IMR-90 (cell line): ENCODE measurements at regions not wholly inside any gene's neighbourhood (a gene's known extent, or its start where the extent isn't known, plus 50 kb on each side); places are given as distances from the start of the nearest gene placed in this dataset.

Experiments
- ATAC-seq: fragments of 200-7000 bp; cut with Tn5 transposase; 2 replicates; pipeline ENCODE4 v1.9.1; 2020; ENCODE audit warnings: low read depth, mild to moderate bottlenecking, moderate library complexity
- BruUV-seq: library from RNA; stranded (reverse); fragments of 400-500 nt; replicated peaks from 2 replicates; lab custom pipeline; 2021; lab: Mats Ljungman, UMichigan
- CTCF ChIA-PET: fragments of 300-600 bp; formaldehyde crosslinking; extraction: SDS; loops from one replicate; lab custom pipeline; 2021; ENCODE audit warnings: antibody characterized with exemption; lab: Yijun Ruan, JAX
- POLR2A ChIA-PET: fragments of 300-600 bp; sonication (Branson Sonifier 250); formaldehyde crosslinking; loops from one replicate; lab custom pipeline; 2022; ENCODE audit warnings: antibody characterized with exemption; ENCODE audit not compliant: unreplicated experiment; lab: Charles Lee
- DNase-seq: peaks from one replicate; pipeline ENCODE4 v3.0.0; 2013
- H2AFZ ChIP-seq: replicated peaks from 2 replicates; pipeline ENCODE3; 2013; ENCODE audit warnings: low read length, mild to moderate bottlenecking; ENCODE audit not compliant: poor library complexity
- H2AK5ac ChIP-seq: 2 replicates; pipeline ENCODE4 v1.6.1; 2013; ENCODE audit warnings: low read depth, low read length, inconsistent platforms
- H2AK9ac ChIP-seq: replicated peaks from 2 replicates; pipeline ENCODE3; 2013; ENCODE audit warnings: mild to moderate bottlenecking, low read depth, low read length, moderate library complexity; ENCODE audit not compliant: poor library complexity
- H2BK120ac ChIP-seq: 2 replicates; pipeline ENCODE4 v1.6.1; 2013; ENCODE audit warnings: low read depth, low read length, inconsistent platforms
- H2BK15ac ChIP-seq: 3 replicates; pipeline ENCODE4 v1.6.1; 2013; ENCODE audit warnings: low read depth, low read length, inconsistent platforms
- H2BK20ac ChIP-seq: 2 replicates; pipeline ENCODE4 v1.6.1; 2013; ENCODE audit warnings: low read depth, mild to moderate bottlenecking, inconsistent platforms, low read length, moderate library complexity
- H2BK5ac ChIP-seq: 2 replicates; pipeline ENCODE4 v1.6.1; 2013; ENCODE audit warnings: mild to moderate bottlenecking, low read depth, low read length, inconsistent platforms; ENCODE audit not compliant: poor library complexity, severe bottlenecking
- H3K14ac ChIP-seq: replicated peaks from 2 replicates; pipeline ENCODE4 v1.6.1; 2013; ENCODE audit warnings: low read depth, low read length, inconsistent platforms
- H3K18ac ChIP-seq: 2 replicates; pipeline ENCODE4 v1.6.1; 2013; ENCODE audit warnings: low read depth, low read length, control low read depth
- H3K23ac ChIP-seq: 2 replicates; pipeline ENCODE4 v1.6.1; 2013; ENCODE audit warnings: low read depth, low read length, inconsistent platforms
- H3K27ac ChIP-seq: 2 replicates; pipeline ENCODE4 v1.5.1; 2013; ENCODE audit warnings: mild to moderate bottlenecking, control low read depth, low read length; ENCODE audit not compliant: insufficient read depth
- H3K27me3 ChIP-seq: 2 replicates; pipeline ENCODE4 v1.6.1; 2013; ENCODE audit warnings: low read length; ENCODE audit not compliant: control insufficient read depth, insufficient read depth
- H3K36me3 ChIP-seq: 2 replicates; pipeline ENCODE4 v1.6.1; 2013; ENCODE audit warnings: low read length, mixed read lengths; ENCODE audit not compliant: control insufficient read depth, insufficient read depth
- H3K4ac ChIP-seq: 2 replicates; pipeline ENCODE4 v1.6.1; 2013; ENCODE audit warnings: low read depth, low read length, inconsistent platforms
- H3K4me1 ChIP-seq: 2 replicates; pipeline ENCODE4 v1.6.1; 2013; ENCODE audit warnings: low read length, mixed read lengths; ENCODE audit not compliant: control insufficient read depth, insufficient read depth
- H3K4me2 ChIP-seq: 2 replicates; pipeline ENCODE4 v1.6.1; 2013; ENCODE audit warnings: low read depth, mild to moderate bottlenecking, control low read depth, low read length, moderate library complexity
- H3K4me3 ChIP-seq: 2 replicates; pipeline ENCODE4 v1.5.1; 2013; ENCODE audit warnings: low read depth, mild to moderate bottlenecking, control low read depth, low read length, moderate library complexity; ENCODE audit not compliant: insufficient read depth
- H3K56ac ChIP-seq: 2 replicates; pipeline ENCODE4 v1.6.1; 2013; ENCODE audit warnings: low read length, inconsistent platforms; ENCODE audit not compliant: insufficient read depth; ENCODE audit errors: extremely low read depth
- H3K79me1 ChIP-seq, 2 experiments: 2 replicates each; pipeline ENCODE4 v1.6.1; 2013; ENCODE audit warnings: low read length in 2 of 2, inconsistent platforms in 1 of 2, low read depth in 1 of 2
- H3K9ac ChIP-seq: 2 replicates; pipeline ENCODE4 v1.6.1; 2013; ENCODE audit warnings: low read depth, low read length, control low read depth
- H3K9me1 ChIP-seq: 2 replicates; pipeline ENCODE4 v1.6.1; 2013; ENCODE audit warnings: low read length, inconsistent platforms; ENCODE audit not compliant: insufficient read depth
- H3K9me3 ChIP-seq: 2 replicates; pipeline ENCODE4 v1.6.1; 2013; ENCODE audit warnings: low read length; ENCODE audit not compliant: control insufficient read depth, insufficient read depth
- H4K20me1 ChIP-seq: 2 replicates; pipeline ENCODE4 v1.6.1; 2013; ENCODE audit warnings: low read length, inconsistent platforms; ENCODE audit not compliant: insufficient read depth
- H4K5ac ChIP-seq: 2 replicates; pipeline ENCODE4 v1.6.1; 2013; ENCODE audit warnings: mild to moderate bottlenecking, low read depth, low read length, control low read depth
- H4K8ac ChIP-seq, 2 experiments: 2 replicates each; pipeline ENCODE4 v1.6.1; 2013; ENCODE audit warnings: low read depth in 2 of 2, low read length in 2 of 2, control low read depth in 1 of 2, inconsistent platforms in 1 of 2
- H4K91ac ChIP-seq: 2 replicates; pipeline ENCODE4 v1.6.1; 2013; ENCODE audit warnings: low read depth, low read length, inconsistent platforms; ENCODE audit not compliant: insufficient read depth
- BHLHE40 ChIP-seq: fragments of 150-350 bp; IDR thresholded peaks from 2 replicates; pipeline ENCODE4 v1.6.1; 2016; ENCODE audit warnings: mild to moderate bottlenecking, low read depth, low read length
- CEBPB ChIP-seq: IDR thresholded peaks from 2 replicates; pipeline ENCODE4 v1.6.1; 2012; ENCODE audit warnings: low read depth, low read length, improper control_type of control experiment
- CHD1 ChIP-seq: IDR thresholded peaks from 2 replicates; pipeline ENCODE4 v1.6.1; 2012; ENCODE audit warnings: low read depth, low read length, improper control_type of control experiment
- FOS ChIP-seq: fragments of 150-350 bp; IDR thresholded peaks from 2 replicates; pipeline ENCODE4 v1.6.1; 2016; ENCODE audit warnings: low read depth, low read length
- MAZ ChIP-seq: IDR thresholded peaks from 2 replicates; pipeline ENCODE4 v1.6.1; 2012; ENCODE audit warnings: low read depth, mild to moderate bottlenecking, low read length, improper control_type of control experiment, moderate library complexity, borderline replicate concordance
- MXI1 ChIP-seq: IDR thresholded peaks from 2 replicates; pipeline ENCODE4 v1.6.1; 2012; ENCODE audit warnings: low read depth, mild to moderate bottlenecking, low read length, moderate library complexity, borderline replicate concordance
- NFE2L2 ChIP-seq: fragments of 150-350 bp; IDR thresholded peaks from 2 replicates; pipeline ENCODE4 v1.6.1; 2016; ENCODE audit warnings: low read depth, mild to moderate bottlenecking, low read length
- POLR2A ChIP-seq: IDR thresholded peaks from 2 replicates; pipeline ENCODE4 v1.6.1; 2012; ENCODE audit warnings: mild to moderate bottlenecking, low read depth, low read length
- RAD21 ChIP-seq: IDR thresholded peaks from 2 replicates; pipeline ENCODE4 v1.6.1; 2012; ENCODE audit warnings: low read length, improper control_type of control experiment
- RCOR1 ChIP-seq: IDR thresholded peaks from 2 replicates; pipeline ENCODE4 v1.6.1; 2012; ENCODE audit warnings: mild to moderate bottlenecking, low read length, improper control_type of control experiment; ENCODE audit not compliant: insufficient replicate concordance
- RFX5 ChIP-seq: IDR thresholded peaks from 2 replicates; pipeline ENCODE4 v1.8.0; 2012; ENCODE audit warnings: low read depth, mild to moderate bottlenecking, low read length, moderate library complexity
- SMC3 ChIP-seq: fragments of 150-350 bp; IDR thresholded peaks from 2 replicates; pipeline ENCODE4 v1.6.1; 2016; ENCODE audit warnings: low read depth, mild to moderate bottlenecking, antibody characterized with exemption, low read length, moderate library complexity
- USF2 ChIP-seq: fragments of 150-350 bp; IDR thresholded peaks from 2 replicates; pipeline ENCODE4 v1.6.1; 2017; ENCODE audit warnings: mild to moderate bottlenecking, antibody characterized with exemption, low read length, low read depth
- WGBS, 2 experiments: methylation state at CpG; one replicate each; pipeline versions ENCODE4 v1.1.5 to v1.1.7; 2013; ENCODE audit warnings: missing lambda C conversion rate in 2 of 2; ENCODE audit not compliant: insufficient read length in 1 of 2; ENCODE audit errors: extremely low coverage in 2 of 2; 5-methylcytosine and 5-hydroxymethylcytosine counted together
- dilution Hi-C: fragments of 300-500 bp; cut with HindIII; formaldehyde crosslinking; loops from one replicate; pipeline ENCODE4 v1.14.3; 2018; ENCODE audit warnings: low sequenced_read_pairs; ENCODE audit not compliant: unreplicated experiment
- in situ Hi-C: fragments of 300-500 bp; cut with MboI; formaldehyde crosslinking; loops from 3 replicates; pipeline ENCODE4 v1.14.3; 2019; ENCODE audit warnings: low sequenced_read_pairs, inconsistent platforms, mixed read lengths
- intact Hi-C: fragments of 100-400 bp; cut with micrococcal nuclease; formaldehyde crosslinking; loops from 2 replicates; pipeline ENCODE4 v1.10.0; 2022
- TF ChIP-seq, protein P1 (sequence below): fragments of 150-350 bp; IDR thresholded peaks from 2 replicates; pipeline ENCODE4 v1.6.1; 2016; ENCODE audit warnings: low read depth, mild to moderate bottlenecking, low read length, moderate library complexity, borderline replicate concordance

DNA sequence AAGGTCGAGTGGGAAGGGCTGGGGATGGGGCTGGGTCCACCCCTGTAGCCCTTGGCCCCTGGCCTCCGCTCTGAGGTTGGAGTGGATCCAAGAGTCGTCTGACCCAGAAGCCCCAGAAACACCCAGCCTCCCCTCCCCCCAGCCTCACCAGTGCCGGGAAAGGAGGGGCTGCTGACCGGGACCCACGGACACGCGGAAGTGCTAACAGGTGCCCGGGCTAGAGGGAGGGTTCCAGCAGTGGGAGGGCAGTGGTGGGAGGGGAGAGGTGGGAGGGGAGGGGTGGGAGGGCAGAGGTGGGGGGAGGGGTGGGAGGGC, 131.8 kb upstream of the NKX1-1 start:
- Histone ChIP-seq H4K5ac (no peak overlapping the region), H2BK120ac (no peak overlapping the region), H3K4me2 (no peak overlapping the region), H4K8ac (no peak overlapping the region), H3K4me3 (no peak overlapping the region), H2AK5ac (no peak overlapping the region), H3K14ac (no peak overlapping the region), H3K79me1 (no peaks in the 10 kb centered on the region), H3K56ac (no peak overlapping the region), H2AFZ (no peak overlapping the region), H3K36me3 (no peaks in the 10 kb centered on the region), H2BK20ac (no peak overlapping the region), H2AK9ac (no peak overlapping the region), H3K23ac (no peak overlapping the region), H3K27me3 (peaks cover 31% of the 10 kb centered on the region; the same call in 1 of the 2 replicates), H4K20me1 (no peaks in the 10 kb centered on the region), H4K91ac (no peak overlapping the region), H3K9me3 (no peaks in the 10 kb centered on the region), H3K18ac (no peak overlapping the region), H3K4me1 (no peaks in the 10 kb centered on the region), H2BK5ac (no peak overlapping the region), H3K27ac (no peak overlapping the region), H3K9ac (no peak overlapping the region), H3K9me1 (no peaks in the 10 kb centered on the region), H3K4ac (no peak overlapping the region), H2BK15ac (no peak overlapping the region)
- DNase-seq, result no peak
- TF ChIP-seq CHD1 (no peak), CEBPB (no peak), FOS (no peak), RCOR1 (no peak), POLR2A (no peak), MAZ (no peak), NFE2L2 (no peak), MXI1 (no peak), RFX5 (no peak), RAD21 (no peak), BHLHE40 (no peak), USF2 (no peak), SMC3 (no peak)
- TF ChIP-seq, protein P1, sequence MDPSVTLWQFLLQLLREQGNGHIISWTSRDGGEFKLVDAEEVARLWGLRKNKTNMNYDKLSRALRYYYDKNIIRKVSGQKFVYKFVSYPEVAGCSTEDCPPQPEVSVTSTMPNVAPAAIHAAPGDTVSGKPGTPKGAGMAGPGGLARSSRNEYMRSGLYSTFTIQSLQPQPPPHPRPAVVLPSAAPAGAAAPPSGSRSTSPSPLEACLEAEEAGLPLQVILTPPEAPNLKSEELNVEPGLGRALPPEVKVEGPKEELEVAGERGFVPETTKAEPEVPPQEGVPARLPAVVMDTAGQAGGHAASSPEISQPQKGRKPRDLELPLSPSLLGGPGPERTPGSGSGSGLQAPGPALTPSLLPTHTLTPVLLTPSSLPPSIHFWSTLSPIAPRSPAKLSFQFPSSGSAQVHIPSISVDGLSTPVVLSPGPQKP, result no peak
- no TSS peak for BruUV-seq
- no CpG with 5 or more reads among the region's 9 CpGs for WGBS, 2 experiments
- in situ Hi-C loops (no loop called here), intact Hi-C loops (no loop called here), dilution Hi-C loops (no loop called here)
- ATAC-seq, result no peak
- ChIA-PET POLR2A (no interaction called here), CTCF (no interaction called here)
